NCI-H2196 treated with DMSO at 0.1 percent for 48 hours (cell line): ENCODE measurements at regions not wholly inside any gene's neighbourhood (a gene's known extent, or its start where the extent isn't known, plus 50 kb on each side); places are given as distances from the start of the nearest gene placed in this dataset.
"Not testable (repeated sequence)": the region's sequence is repeated elsewhere in the genome, so short reads cannot be mapped to it uniquely, and the experiment has no call there.

Experiments used
- DNase-seq: peaks from one replicate; lab custom pipeline; 2025; ENCODE audit not compliant: unreplicated experiment; lab: John Stamatoyannopoulos, UW

GRCh38 chr14:84976805-84977204, 553.1 kb upstream of the FLRT2 start:
- no peak for DNase-seq

GRCh38 chr14:84987042-84987441, 542.9 kb upstream of the FLRT2 start:
- no peak for DNase-seq

GRCh38 chr14:84988357-84988756, 541.6 kb upstream of the FLRT2 start:
- no peak for DNase-seq

DNA sequence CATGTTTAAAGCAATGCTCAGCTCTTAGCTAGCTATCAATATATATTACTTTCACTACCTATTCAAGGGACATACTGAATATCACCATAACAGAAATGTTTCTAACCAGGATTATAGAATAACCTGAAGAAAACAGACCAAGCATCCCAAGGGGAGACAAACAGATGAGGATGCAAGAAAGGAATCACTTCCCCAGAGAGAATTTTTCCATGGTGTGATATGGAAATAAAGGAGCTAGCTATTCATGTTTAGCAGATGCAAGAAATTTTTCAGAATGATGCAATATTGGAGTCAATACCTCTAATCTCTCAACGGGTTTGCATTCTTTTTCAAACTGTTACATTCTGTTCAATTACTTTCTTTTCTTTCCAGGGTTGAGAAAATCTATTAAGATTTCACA, 538.9 kb upstream of the FLRT2 start:
- DNase-seq = no peak

GRCh38 chr14:84998216-84998615, 531.7 kb upstream of the FLRT2 start:
- no peak for DNase-seq

DNA sequence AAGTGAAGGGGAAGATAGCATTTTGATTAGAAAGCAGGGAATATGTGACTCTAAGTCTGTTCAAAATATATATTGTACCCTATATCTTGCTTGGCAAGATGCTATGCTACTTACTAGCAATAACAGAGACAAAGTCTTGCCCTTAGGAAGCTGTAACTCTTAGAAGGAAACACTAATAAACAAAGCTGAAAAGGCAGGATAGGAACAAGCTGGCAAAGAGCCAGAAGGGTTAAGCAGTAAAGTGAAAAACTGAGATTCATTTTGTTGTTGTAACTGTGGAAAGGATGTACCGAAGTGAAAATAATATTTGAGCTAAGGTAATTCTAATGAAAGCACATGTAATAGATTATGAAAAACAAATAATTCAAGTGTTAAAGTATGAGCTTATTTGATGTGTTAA, 527.1 kb upstream of the FLRT2 start:
- DNase-seq = no peak

- DNase-seq = no peak
Observed at GRCh38 chr14:85003805-85004204, 526.1 kb upstream of the FLRT2 start.

DNA sequence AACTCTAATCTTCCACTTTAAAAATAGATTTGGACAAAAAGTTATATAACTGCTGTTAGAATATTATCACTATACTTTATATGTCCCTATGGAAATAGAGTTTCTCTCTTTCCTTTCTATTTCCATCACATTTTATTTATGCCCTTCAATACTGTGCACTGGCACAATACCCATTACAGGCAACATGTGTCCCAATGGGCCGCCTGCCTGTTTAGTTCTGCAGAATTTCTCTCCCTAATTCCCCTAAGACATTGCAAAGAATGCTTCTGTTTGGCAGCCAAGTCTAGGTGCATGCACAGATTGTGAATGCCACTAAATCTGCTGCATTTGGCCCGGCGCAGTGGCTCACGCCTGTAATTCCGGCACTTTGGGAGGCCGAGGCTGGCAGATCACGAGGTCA, 520.4 kb upstream of the FLRT2 start:
- no peak for DNase-seq

DNA sequence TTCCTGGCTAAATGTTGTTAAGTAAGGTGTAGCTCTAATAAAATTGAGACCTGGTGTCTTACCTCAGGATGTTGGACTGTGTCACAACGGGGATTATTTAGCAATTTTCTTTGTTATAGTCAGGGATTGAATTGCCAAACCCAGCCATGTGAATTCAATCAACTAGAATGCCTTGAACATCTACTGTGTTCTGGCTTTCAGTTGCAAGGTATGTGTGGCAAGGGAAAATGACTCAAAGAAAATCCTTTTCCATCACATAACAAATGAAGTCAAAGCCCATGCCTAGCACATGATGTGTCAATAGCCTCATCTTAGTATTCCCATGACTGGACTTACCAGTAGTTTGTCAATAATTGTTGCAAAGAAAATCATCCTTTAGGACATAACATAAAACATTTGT, 519.8 kb upstream of the FLRT2 start:
- no peak for DNase-seq

DNA sequence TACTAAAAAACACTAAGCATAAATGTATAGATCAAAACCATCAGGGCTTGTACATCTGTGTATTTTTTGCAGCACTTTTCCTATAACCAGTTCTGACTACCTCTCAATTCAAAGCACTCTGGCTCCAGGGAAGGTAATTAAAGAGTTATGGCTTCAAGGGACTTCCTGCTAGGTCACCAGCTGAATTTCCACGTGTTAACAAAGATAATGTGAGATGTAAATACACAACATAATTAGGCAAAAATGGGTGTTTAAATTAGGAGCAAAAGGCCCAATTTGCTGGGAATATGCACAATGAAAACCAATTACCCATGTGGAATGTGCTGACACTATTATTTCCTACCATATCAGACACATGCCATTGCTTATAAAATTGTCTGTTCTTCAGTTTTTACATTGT, 513.4 kb upstream of the FLRT2 start:
- DNase-seq = no peak

DNA sequence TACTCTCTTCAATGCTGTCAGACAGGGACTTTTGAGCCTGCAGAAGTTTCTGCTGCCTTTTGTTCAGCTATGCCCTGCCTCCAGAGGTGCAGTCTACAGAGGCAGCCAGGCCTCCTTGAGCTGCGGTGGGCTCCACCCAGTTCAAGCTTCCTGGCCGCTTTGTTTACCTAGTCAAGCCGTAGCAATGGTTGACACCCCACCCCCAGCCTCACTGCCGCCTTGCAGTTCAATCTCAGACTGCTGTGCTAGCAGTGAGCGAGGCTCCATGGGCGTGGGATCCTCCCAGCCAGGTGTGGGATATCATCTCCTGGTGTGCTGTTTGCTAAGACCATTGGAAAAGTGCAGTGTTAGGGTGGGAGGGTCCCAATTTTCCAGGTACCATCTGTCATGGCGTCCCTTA, 506.1 kb upstream of the FLRT2 start:
- not testable (repeated sequence) for DNase-seq

DNA sequence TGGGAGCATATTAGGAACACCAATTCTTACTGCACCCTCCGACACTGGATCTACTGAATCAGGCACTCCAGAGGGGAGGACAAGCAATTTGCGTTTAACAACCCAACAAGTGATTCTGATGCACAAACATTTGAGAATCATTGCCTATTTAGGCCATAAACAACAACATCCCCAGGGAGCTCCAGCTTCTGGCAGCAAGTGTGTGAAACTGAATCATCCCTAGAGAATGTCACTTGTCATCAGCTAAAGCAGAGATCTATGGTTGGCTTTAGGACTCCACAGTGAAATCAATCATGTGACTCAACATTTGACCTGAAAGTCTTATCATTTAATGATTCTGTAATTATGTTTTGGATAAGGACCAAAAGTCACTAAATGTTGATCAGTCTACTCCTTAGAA, 505.0 kb upstream of the FLRT2 start:
- DNase-seq = no peak

- DNase-seq = no peak
Observed at GRCh38 chr14:85027681-85028370, 502.1 kb upstream of the FLRT2 start.

GRCh38 chr14:85037411-85037810, 492.5 kb upstream of the FLRT2 start:
- no peak for DNase-seq

- DNase-seq = no peak
Observed at GRCh38 chr14:85038526-85039352, 491.2 kb upstream of the FLRT2 start.

DNA sequence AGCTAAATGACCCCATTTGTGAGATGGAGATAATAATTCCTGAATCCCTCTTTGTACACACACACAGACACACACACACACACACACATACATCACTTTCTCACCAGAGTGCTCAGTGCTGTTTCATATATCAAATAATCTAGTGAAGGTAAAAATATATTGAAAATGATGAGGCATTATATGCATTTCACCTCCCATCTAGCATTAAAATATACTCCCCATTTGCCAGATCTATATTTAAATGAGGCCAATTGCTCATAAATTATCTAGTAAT, 490.7 kb upstream of the FLRT2 start:
- no peak for DNase-seq

DNA sequence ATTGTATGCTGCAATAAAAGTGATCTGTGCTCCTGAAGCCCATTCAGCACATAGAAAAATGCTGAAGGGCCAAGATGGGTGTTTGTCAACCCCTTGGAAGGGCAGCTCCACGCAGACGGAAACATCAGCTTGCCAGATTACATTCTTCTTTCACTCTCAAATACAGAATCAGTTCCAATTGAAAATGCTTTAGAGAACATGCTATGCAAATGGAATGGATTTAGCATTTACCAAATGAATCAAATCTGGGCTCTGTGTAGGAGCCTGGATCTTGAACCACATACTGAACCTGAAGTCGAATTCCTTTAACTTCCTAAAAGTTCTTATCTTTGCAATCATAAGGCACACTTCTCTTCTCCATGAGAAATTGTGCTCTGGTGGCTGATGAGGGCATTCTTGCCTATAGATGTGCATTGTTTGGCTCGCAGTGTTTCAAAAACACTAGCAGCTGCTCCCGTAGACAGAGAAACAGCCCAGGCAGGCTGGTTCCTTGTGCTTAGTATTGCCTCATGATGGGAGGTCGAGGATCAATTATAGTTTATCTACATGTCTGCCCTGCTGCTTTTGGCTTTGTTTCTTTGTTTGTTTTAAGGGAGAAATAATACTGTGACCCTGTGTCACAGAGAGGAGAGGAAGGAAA, 489.8 kb upstream of the FLRT2 start:
- no peak for DNase-seq

DNA sequence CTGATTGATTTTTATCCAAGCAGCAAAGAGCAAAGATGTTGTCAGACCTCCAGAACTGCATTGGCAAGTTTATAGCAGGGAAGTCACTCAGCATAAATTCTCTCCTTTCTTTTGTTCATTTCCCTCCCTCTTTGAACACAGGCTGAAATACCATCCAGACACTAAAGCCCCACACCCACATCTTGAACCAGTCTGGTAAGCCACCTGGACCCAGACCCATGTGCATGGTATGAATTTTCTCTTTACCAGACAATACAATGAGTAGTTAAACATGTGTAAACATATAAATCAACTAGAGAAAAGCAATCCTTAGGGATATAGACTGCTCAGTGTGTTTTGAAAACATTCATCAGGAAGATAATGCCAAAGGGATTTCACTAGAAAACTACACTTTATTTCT, 488.3 kb upstream of the FLRT2 start:
- DNase-seq = no peak

DNA sequence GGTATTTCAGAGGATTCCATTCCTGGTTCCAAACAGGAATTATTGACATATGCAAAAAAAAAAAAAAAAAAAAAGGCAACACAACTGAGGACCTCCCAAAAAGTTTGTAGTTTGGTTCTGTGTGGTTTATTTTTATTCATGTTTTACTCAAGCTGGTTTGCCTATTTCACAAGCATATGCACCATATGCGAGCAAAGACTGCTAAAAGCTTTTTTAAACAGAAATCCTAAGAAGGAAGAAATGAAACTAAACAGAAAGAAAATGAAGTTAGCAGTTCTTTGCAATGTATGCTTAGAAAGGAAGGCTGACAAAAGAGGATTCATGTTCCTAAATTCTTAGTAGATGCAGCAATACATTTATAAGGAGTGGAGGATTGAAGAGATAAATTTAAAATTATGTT, 487.6 kb upstream of the FLRT2 start:
- DNase-seq = no peak

GRCh38 chr14:85050180-85050579, 479.8 kb upstream of the FLRT2 start:
- no peak for DNase-seq

GRCh38 chr14:85052646-85053045, 477.3 kb upstream of the FLRT2 start:
- no peak for DNase-seq

- DNase-seq = no peak
Observed at GRCh38 chr14:85054178-85054577, 475.8 kb upstream of the FLRT2 start.
